Thyroid gland (tissue), 4 donors: ENCODE measurements at regions not wholly inside any gene's neighbourhood (a gene's known extent, or its start where the extent isn't known, plus 50 kb on each side); places are given as distances from the start of the nearest gene placed in this dataset.

ENCODE experiments used
- DNase-seq, 2 donors: peaks; one replicate each; pipeline ENCODE4 v3.0.0-alpha.2; 2019
- H3K27ac ChIP-seq, 3 donors: fragments of 200-600 bp; sonication (generic); 1 replicate in 2 of 3; 2 replicates in 1 of 3; pipeline ENCODE4 v1.5.1; 2016 to 2019; ENCODE audit warnings: mild to moderate bottlenecking in 1 of 3, moderate library complexity in 1 of 3
- H3K27me3 ChIP-seq: fragments of 200-600 bp; sonication (generic); one replicate; pipeline ENCODE4 v1.5.1; 2019
- H3K36me3 ChIP-seq, 2 donors: fragments of 200-600 bp; sonication (generic); one replicate each; pipeline ENCODE4 v1.5.1; 2016 to 2019
- H3K4me1 ChIP-seq, 2 donors: fragments of 200-600 bp; sonication (generic); one replicate each; pipeline ENCODE4 v1.5.1; 2017 to 2019
- H3K4me3 ChIP-seq, 3 donors: fragments of 200-600 bp; sonication (generic); replicated peaks in 1 of 3; 1 replicate in 2 of 3; 2 replicates in 1 of 3; pipeline ENCODE4 v1.5.1; 2016; ENCODE audit warnings: mild to moderate bottlenecking in 1 of 3
- H3K9me3 ChIP-seq: fragments of 200-600 bp; sonication (generic); one replicate; pipeline ENCODE4 v1.5.1; 2017
- CTCF ChIP-seq, 6 experiments: fragments of 200-600 bp in 3 of 6; fragments of 450-650 bp in 3 of 6; sonication (generic) in 3 of 6; IDR thresholded peaks; one replicate each; pipeline ENCODE4 v1.5.1; 2016 to 2019; ENCODE audit warnings: antibody characterized with exemption in 6 of 6, mild to moderate bottlenecking in 2 of 6, inconsistent platforms in 1 of 6, moderate library complexity in 1 of 6
- POLR2A ChIP-seq, 2 donors: fragments of 450-650 bp; IDR thresholded peaks; one replicate each; pipeline ENCODE4 v1.6.1; 2017; ENCODE audit warnings: antibody characterized with exemption in 2 of 2, mild to moderate bottlenecking in 2 of 2, moderate library complexity in 1 of 2
- WGBS, 2 donors: methylation state at CpG; one replicate each; pipeline ENCODE4 v1.1.5; 2017; 5-methylcytosine and 5-hydroxymethylcytosine counted together
- intact Hi-C: fragments of 100-400 bp; cut with DNase I; formaldehyde crosslinking; loops from one replicate; pipeline ENCODE4 v1.15.1; 2023

DNA sequence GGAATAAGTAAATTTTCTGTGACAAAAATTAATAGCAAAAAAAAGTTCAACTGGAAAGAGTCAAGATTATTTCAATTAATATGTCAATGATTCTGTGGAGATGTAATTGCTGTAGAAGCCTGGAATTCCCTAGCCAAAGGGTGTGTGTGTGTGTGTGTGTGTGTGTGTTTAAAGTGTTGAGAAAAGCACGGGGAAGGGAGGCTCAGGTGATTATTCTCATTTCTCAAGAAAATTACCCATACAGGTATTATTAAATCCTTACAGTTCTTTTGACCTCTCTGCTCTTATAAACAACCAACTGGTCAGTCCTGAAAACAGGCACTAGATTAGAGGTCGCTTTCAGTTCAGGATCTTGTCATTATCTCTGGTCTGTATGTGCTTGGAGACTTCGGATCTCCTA lies 129.3 kb upstream of the SASH1 start:
- intact Hi-C loops, result no loop called here
- no peaks in the 10 kb centered on the region for H3K36me3 ChIP-seq
- 49 to 61% methylated on average over 3 of the region's 3 CpGs for WGBS, 2 donors

DNA sequence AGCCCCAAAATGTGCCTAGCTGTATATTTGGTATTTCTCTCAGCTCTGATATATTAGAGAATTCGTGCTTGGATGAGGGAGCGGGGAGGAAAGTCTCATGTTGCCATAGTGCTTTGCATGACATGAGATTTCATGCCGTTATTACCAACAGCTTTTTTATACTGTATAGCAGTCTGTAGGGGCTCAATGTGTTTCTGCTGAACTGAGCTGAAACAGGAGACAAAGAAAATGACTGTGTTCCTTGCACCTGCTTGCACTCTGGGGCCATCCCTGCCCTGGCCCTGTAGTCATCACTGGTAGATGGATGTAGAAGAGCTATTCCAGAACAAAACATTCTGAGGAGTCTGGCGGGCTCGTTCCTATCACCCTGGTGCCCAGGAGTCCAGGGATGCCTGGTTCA lies 128.0 kb upstream of the SASH1 start:
- H3K27ac ChIP-seq, result peak overlapping the region in 2 of 3 donors; percentile 62 to 93
- peaks cover 41 to 49% of the 10 kb centered on the region in 2 donors for H3K4me1 ChIP-seq
- TF ChIP-seq POLR2A (IDR thresholded peaks at IDR 0.05) (no peak), CTCF (IDR thresholded peaks at IDR 0.05) (no peak)
- no peak for DNase-seq
- no peaks in the 10 kb centered on the region for H3K27me3 ChIP-seq
- H3K36me3 ChIP-seq, result no peaks in the 10 kb centered on the region
- H3K4me3 ChIP-seq, result peak overlapping the region in 1 of 3 donors; percentile 30
- no peaks in the 10 kb centered on the region for H3K9me3 ChIP-seq
- WGBS, 2 donors, result 82 to 86% methylated on average over 3 to 5 of the region's 5 CpGs
- intact Hi-C loops, result no loop called here

More for the DNA sequence above, 129.3 kb upstream of the SASH1 start:
- DNase-seq, result peak in 1 of 2 donors; percentile 34
- TF ChIP-seq CTCF (IDR thresholded peaks at IDR 0.05) (no peak), POLR2A (IDR thresholded peaks at IDR 0.05) (peak in 1 of 2 donors; percentile 11)
- peak overlapping the region; percentile 80 to 93 (median 82) for H3K27ac ChIP-seq
- no peaks in the 10 kb centered on the region for H3K27me3 ChIP-seq
- no peaks in the 10 kb centered on the region for H3K9me3 ChIP-seq
- H3K4me3 ChIP-seq, result peak overlapping the region in 2 of 3 donors; percentile 29 to 30
- H3K4me1 ChIP-seq, result peaks cover 33 to 36% of the 10 kb centered on the region in 2 donors

DNA sequence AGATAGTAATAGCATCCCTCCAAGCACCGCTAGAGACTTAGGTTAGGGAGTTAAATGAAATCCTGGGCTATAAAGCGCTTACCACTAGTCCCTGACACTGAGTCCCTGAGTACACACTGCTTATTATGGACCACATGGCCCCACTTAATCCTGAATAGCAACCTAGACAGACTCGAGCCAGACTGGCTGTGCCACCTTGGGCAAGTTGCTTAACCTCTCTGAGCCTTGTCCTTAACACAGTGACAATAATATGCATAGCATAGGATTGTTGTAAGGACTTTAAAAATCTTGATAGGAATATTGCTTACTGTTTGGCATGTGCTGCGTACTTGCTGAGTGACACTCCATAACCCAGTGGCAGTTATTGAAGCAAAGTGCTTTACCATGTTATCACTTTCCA lies 125.6 kb upstream of the SASH1 start:
- no peaks in the 10 kb centered on the region for H3K36me3 ChIP-seq
- intact Hi-C loops, result no loop called here
- peak overlapping the region; percentile 39 to 93 (median 62) for H3K27ac ChIP-seq
- DNase-seq, result no peak
- peaks cover 42 to 50% of the 10 kb centered on the region in 2 donors for H3K4me1 ChIP-seq
- no peak for TF ChIP-seq POLR2A (IDR thresholded peaks at IDR 0.05)
- no peak for TF ChIP-seq CTCF (IDR thresholded peaks at IDR 0.05)
- H3K9me3 ChIP-seq, result no peaks in the 10 kb centered on the region
- H3K4me3 ChIP-seq, result no peak overlapping the region
- no peaks in the 10 kb centered on the region for H3K27me3 ChIP-seq
- WGBS, 2 donors, result 95 to 96% methylated on average over 4 of the region's 4 CpGs

DNA sequence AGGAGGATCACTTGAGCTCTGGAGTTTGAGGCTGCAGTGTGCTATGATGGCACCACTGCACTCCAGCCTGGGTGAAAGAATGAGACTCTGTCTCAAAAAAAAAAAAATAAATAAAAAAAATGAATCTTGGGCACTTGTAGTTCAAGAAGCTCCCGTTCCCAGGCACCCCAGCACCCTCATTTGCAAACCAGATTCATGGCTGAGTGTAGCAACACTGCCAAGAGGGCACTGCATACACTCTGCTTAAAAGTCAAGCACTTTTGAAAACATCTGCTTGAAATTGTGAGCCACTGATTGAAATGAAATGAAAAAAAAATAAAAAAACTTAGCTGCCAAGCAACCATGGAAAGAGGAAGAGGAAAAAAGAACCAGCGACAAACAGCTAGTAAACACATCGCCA lies 124.7 kb upstream of the SASH1 start:
- peak overlapping the region; percentile 53 to 93 (median 82) for H3K27ac ChIP-seq
- TF ChIP-seq CTCF (IDR thresholded peaks at IDR 0.05) (no peak), POLR2A (IDR thresholded peaks at IDR 0.05) (peak in 1 of 2 donors; percentile 14)
- WGBS, 2 donors, result 16 to 27% methylated on average over 3 of the region's 3 CpGs
- no peaks in the 10 kb centered on the region for H3K27me3 ChIP-seq
- H3K4me1 ChIP-seq, result peaks cover 44 to 58% of the 10 kb centered on the region in 2 donors
- intact Hi-C loops, result no loop called here
- no peak overlapping the region for H3K4me3 ChIP-seq
- no peaks in the 10 kb centered on the region for H3K9me3 ChIP-seq
- no peaks in the 10 kb centered on the region for H3K36me3 ChIP-seq
- peak; percentile 80 to 85 for DNase-seq

- Histone ChIP-seq H3K36me3 (no peaks in the 10 kb centered on the region), H3K4me1 (peaks cover 51 to 64% of the 10 kb centered on the region in 2 donors), H3K27ac (peak overlapping the region; percentile 53 to 93 (median 82)), H3K9me3 (no peaks in the 10 kb centered on the region), H3K27me3 (no peaks in the 10 kb centered on the region), H3K4me3 (no peak overlapping the region)
- intact Hi-C loops, result no loop called here
- 42 to 78% methylated on average over 3 of the region's 3 CpGs for WGBS, 2 donors
- DNase-seq, result no peak
- TF ChIP-seq POLR2A (IDR thresholded peaks at IDR 0.05) (no peak), CTCF (IDR thresholded peaks at IDR 0.05) (no peak)
These were observed 123.9 kb upstream of the SASH1 start for GRCh38 chr6:148218542-148219258.
